ENCODE measurements at regions not wholly inside any gene's neighbourhood (a gene's known extent, or its start where the extent isn't known, plus 50 kb on each side); places are given as distances from the start of the nearest gene placed in this dataset.

DNA sequence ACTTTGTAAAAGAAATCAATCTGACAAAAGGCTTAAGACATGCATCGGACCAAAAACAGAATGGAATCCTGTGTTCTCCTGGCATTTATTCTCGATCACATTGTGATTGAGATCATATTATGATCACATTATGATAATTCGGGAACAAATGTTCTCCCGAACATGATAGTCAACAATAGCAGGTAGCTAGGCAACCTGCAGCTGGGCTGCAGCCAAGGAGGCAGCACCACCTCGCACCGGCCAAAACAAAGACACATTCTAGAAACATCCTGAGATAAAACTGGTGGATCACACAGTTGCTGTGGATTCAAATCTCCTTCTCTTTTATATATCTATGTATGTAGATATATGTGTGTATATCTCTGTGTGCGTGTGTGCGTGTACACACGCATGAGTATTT lies 480.6 kb upstream of the CYLC2 start:
- DNase-seq (ENCODE audit: low spot score) (no peak), ATAC-seq (no peak), FAIRE-seq (no peak)
- H2AFZ ChIP-seq (ENCODE audit: low read length), result no peak overlapping the region
- no peaks in the 10 kb centered on the region for H3K27me3 ChIP-seq (ENCODE audit: control insufficient read depth in 1 of 2, insufficient read depth in 2 of 2, low read length in 2 of 2)
- H3K79me2 ChIP-seq (ENCODE audit: insufficient read depth, low read length), result no peaks in the 10 kb centered on the region
- no peaks in the 10 kb centered on the region for H4K20me1 ChIP-seq (ENCODE audit: insufficient read depth, low read length)
- H3K27ac ChIP-seq (ENCODE audit: extremely low read length, insufficient read depth, low read length), result no peak overlapping the region
- H3K4me1 ChIP-seq (ENCODE audit: insufficient read depth, low read length), result no peaks in the 10 kb centered on the region
- intact Hi-C loops (cut with micrococcal nuclease; ENCODE audit: unreplicated experiment) (no loop called here), in situ Hi-C loops (cut with HindIII; ENCODE audit: extremely low pct_ligation_motif_present, low pct_unique_long_range_greater_than_20kb) (no loop called here)
- no peaks in the 10 kb centered on the region for H3K9me3 ChIP-seq (ENCODE audit: low read length)
- no peaks in the 10 kb centered on the region for H3K36me3 ChIP-seq (replicated peaks in 1 of 2; ENCODE audit: control insufficient read depth in 1 of 2, insufficient read depth in 2 of 2, low read length in 2 of 2)
- 19% methylated on average over 9 of the region's 9 CpGs for WGBS (ENCODE audit: low lambda C conversion rate)
- H3K4me3 ChIP-seq (replicated peaks in 1 of 3; ENCODE audit: insufficient read depth in 1 of 3, low read depth in 2 of 3, low read length in 3 of 3), result no peak overlapping the region
- no peak for TF ChIP-seq JUN (CRISPR knock-in tag; IDR thresholded peaks at IDR 0.05)
- no peak for TF ChIP-seq ZBTB7A (CRISPR knock-in tag; IDR thresholded peaks at IDR 0.05)
- TF ChIP-seq ZNF331 (CRISPR knock-in tag; IDR thresholded peaks at IDR 0.05), result no peak
- TF ChIP-seq, protein P1, sequence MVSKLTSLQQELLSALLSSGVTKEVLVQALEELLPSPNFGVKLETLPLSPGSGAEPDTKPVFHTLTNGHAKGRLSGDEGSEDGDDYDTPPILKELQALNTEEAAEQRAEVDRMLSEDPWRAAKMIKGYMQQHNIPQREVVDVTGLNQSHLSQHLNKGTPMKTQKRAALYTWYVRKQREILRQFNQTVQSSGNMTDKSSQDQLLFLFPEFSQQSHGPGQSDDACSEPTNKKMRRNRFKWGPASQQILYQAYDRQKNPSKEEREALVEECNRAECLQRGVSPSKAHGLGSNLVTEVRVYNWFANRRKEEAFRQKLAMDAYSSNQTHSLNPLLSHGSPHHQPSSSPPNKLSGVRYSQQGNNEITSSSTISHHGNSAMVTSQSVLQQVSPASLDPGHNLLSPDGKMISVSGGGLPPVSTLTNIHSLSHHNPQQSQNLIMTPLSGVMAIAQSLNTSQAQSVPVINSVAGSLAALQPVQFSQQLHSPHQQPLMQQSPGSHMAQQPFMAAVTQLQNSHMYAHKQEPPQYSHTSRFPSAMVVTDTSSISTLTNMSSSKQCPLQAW (CRISPR knock-in tag; IDR thresholded peaks at IDR 0.05), result no peak
- ChIA-PET CTCF (ENCODE audit: low intra/inter-chr PET ratio, low total read pairs) (no interaction called here), POLR2A (no interaction called here)
- no peak overlapping the region for H3K9ac ChIP-seq (ENCODE audit: insufficient read depth, low read depth, low read length)
- BruUV-seq (replicated peaks), result no TSS peak
- no peak overlapping the region for H3K4me2 ChIP-seq (ENCODE audit: low read depth, low read length)

- intact Hi-C loops (cut with micrococcal nuclease; ENCODE audit: unreplicated experiment), result no loop called here
- H3K9ac ChIP-seq (ENCODE audit: insufficient read depth, low read depth, low read length), result no peak overlapping the region
- H3K36me3 ChIP-seq (replicated peaks in 1 of 2; ENCODE audit: control insufficient read depth in 1 of 2, insufficient read depth in 2 of 2, low read length in 2 of 2), result no peaks in the 10 kb centered on the region
- H3K4me1 ChIP-seq (ENCODE audit: insufficient read depth, low read length), result no peaks in the 10 kb centered on the region
- CTCF ChIA-PET (ENCODE audit: low intra/inter-chr PET ratio, low total read pairs), result no interaction called here
- in situ Hi-C loops (cut with HindIII; ENCODE audit: extremely low pct_ligation_motif_present, low pct_unique_long_range_greater_than_20kb), result no loop called here
- no peak overlapping the region for H3K4me3 ChIP-seq (replicated peaks in 1 of 3; ENCODE audit: insufficient read depth in 1 of 3, low read depth in 2 of 3, low read length in 3 of 3)
- H2AFZ ChIP-seq (ENCODE audit: low read length), result no peak overlapping the region
- H3K79me2 ChIP-seq (ENCODE audit: insufficient read depth, low read length), result no peaks in the 10 kb centered on the region
- POLR2A ChIA-PET, result no interaction called here
- H4K20me1 ChIP-seq (ENCODE audit: insufficient read depth, low read length), result no peaks in the 10 kb centered on the region
- WGBS (ENCODE audit: low lambda C conversion rate), result 0% methylated on average over 2 of the region's 2 CpGs
- DNase-seq (ENCODE audit: low spot score) (no peak), FAIRE-seq (no peak), ATAC-seq (no peak)
- H3K27ac ChIP-seq (ENCODE audit: extremely low read length, insufficient read depth, low read length), result no peak overlapping the region
- BruUV-seq (replicated peaks), result no TSS peak
- no peaks in the 10 kb centered on the region for H3K9me3 ChIP-seq (ENCODE audit: low read length)
- H3K27me3 ChIP-seq (ENCODE audit: control insufficient read depth in 1 of 2, insufficient read depth in 2 of 2, low read length in 2 of 2), result no peaks in the 10 kb centered on the region
- no peak overlapping the region for H3K4me2 ChIP-seq (ENCODE audit: low read depth, low read length)
- TF ChIP-seq BORCS8-MEF2B (CRISPR knock-in tag; IDR thresholded peaks at IDR 0.05) (no peak), ZNF563 (CRISPR knock-in tag; IDR thresholded peaks at IDR 0.05) (no peak), ZNF687 (CRISPR knock-in tag; IDR thresholded peaks at IDR 0.05) (no peak), ZNF570 (CRISPR knock-in tag; IDR thresholded peaks at IDR 0.05; ENCODE audit: borderline replicate concordance) (no peak), PBX2 (CRISPR knock-in tag; IDR thresholded peaks at IDR 0.05) (no peak)
- TF ChIP-seq, protein P2, sequence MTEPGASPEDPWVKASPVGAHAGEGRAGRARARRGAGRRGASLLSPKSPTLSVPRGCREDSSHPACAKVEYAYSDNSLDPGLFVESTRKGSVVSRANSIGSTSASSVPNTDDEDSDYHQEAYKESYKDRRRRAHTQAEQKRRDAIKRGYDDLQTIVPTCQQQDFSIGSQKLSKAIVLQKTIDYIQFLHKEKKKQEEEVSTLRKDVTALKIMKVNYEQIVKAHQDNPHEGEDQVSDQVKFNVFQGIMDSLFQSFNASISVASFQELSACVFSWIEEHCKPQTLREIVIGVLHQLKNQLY (CRISPR knock-in tag; IDR thresholded peaks at IDR 0.05), result no peak
Observed at GRCh38 chr9:102507044-102507687, 488.0 kb upstream of the CYLC2 start.

Data from HepG2 (cell line).